ENCODE measurements at regions not wholly inside any gene's neighbourhood (a gene's known extent, or its start where the extent isn't known, plus 50 kb on each side); places are given as distances from the start of the nearest gene placed in this dataset.

DNA sequence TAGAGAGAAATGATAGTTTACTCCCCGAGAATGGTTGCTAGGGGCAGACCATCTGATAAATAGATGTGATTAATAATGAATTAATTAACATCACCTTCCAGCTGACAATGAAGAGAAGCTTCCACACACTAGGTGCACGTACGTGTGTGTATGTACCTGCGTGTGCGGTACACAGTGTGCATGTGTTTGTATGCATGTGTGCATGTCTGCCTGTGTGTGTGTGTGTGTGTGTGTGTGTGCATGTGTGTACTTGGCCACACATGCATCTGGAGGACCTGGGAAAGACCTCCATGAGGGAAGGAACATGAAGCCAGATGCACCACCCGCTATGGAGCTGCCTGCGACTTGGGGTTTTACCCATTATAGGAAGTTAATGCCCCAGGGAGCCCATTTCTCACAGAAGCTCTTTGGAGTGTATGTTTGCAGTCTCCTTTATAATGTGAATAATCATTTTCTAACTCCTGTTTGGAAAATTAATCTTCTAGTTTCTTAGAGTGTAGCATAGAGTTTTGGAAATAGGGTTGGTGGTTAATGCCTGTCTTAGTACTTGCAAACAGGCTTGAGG is 229.1 kb downstream of the ENGASE start:
- TF ChIP-seq, protein P1, sequence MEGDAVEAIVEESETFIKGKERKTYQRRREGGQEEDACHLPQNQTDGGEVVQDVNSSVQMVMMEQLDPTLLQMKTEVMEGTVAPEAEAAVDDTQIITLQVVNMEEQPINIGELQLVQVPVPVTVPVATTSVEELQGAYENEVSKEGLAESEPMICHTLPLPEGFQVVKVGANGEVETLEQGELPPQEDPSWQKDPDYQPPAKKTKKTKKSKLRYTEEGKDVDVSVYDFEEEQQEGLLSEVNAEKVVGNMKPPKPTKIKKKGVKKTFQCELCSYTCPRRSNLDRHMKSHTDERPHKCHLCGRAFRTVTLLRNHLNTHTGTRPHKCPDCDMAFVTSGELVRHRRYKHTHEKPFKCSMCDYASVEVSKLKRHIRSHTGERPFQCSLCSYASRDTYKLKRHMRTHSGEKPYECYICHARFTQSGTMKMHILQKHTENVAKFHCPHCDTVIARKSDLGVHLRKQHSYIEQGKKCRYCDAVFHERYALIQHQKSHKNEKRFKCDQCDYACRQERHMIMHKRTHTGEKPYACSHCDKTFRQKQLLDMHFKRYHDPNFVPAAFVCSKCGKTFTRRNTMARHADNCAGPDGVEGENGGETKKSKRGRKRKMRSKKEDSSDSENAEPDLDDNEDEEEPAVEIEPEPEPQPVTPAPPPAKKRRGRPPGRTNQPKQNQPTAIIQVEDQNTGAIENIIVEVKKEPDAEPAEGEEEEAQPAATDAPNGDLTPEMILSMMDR (conservative IDR thresholded peaks at IDR 0.05; ENCODE audit: low read depth, low read length) = no peak
- TF ChIP-seq EZH2phosphoT487 (IDR thresholded peaks at IDR 0.05; ENCODE audit: borderline replicate concordance, low read length) = no peak
